KOPT-K1 (cell line): ENCODE measurements at regions not wholly inside any gene's neighbourhood (a gene's known extent, or its start where the extent isn't known, plus 50 kb on each side); places are given as distances from the start of the nearest gene placed in this dataset.
"Not testable (repeated sequence)": the region's sequence is repeated elsewhere in the genome, so short reads cannot be mapped to it uniquely, and the experiment has no call there.

ENCODE experiments used
- H3K27ac ChIP-seq: fragments of 200-600 bp; sonication (generic); 2 replicates; pipeline ENCODE4 v1.5.1; 2016; ENCODE audit warnings: antibody characterized with exemption, mild to moderate bottlenecking, low read depth, low read length; ENCODE audit not compliant: poor library complexity, severe bottlenecking
- H3K36me3 ChIP-seq: fragments of 200-600 bp; sonication (generic); 2 replicates; pipeline ENCODE4 v1.5.1; 2017; ENCODE audit warnings: antibody characterized with exemption, mild to moderate bottlenecking, low read length, moderate library complexity; ENCODE audit not compliant: insufficient read depth
- H3K9me3 ChIP-seq: fragments of 200-600 bp; sonication (generic); 2 replicates; pipeline ENCODE4 v1.5.1; 2017; ENCODE audit warnings: antibody characterized with exemption, low read length, mild to moderate bottlenecking; ENCODE audit not compliant: insufficient read depth, poor library complexity, severe bottlenecking

DNA sequence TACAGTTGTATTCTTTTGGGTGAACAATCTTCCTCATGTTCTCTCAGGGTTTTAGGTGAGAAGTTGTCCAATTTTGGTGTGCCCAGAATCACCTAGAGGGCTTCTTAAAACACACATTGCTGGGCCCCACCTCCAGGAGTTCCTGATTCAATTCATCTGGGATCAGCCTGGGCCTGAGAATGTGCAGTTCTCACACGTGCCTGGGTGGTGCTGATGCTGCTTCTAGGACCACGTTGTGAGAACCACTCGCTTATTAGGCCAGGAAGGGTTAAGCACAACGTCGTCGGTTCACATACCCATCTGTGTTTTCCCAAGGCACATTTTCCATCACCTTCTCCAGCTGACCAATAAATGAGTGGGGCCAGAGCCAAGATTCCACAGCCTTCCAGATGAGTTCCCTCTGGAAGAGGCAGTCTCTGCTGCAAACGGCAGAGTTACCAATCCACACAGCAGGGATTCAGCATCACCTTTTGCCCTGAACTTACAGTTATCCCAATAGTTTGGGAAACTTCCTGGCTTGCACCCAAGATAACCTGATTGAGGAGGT, 277.7 kb upstream of the HNRNPA3 start:
- no peak overlapping the region for H3K27ac ChIP-seq
- H3K9me3 ChIP-seq: no peaks in the 10 kb centered on the region
- H3K36me3 ChIP-seq: no peaks in the 10 kb centered on the region

GRCh38 chr2:176935543-176936102, 277.0 kb upstream of the HNRNPA3 start:
- Histone ChIP-seq H3K27ac (no peak overlapping the region), H3K9me3 (no peaks in the 10 kb centered on the region)

DNA sequence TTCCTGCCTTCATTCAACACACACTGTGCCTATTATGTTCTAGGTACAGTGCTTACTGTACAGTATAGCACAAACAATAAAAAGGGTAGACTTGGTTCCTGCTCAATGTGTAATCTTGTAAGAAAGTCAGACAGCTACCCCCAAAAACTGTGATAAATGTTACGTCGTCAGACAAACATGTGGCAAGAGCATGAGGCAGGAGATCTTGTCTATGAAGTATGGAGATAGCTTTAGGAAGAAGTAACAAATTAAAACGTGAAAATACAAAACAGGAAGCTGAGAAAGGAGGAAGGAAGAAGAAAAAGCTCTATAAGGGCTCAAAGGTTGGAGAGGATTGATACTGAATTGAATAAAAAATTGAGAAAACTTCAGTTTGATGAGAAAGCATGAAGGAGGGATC, 276.2 kb upstream of the HNRNPA3 start:
- H3K27ac ChIP-seq: no peak overlapping the region
- no peaks in the 10 kb centered on the region for H3K9me3 ChIP-seq
- no peaks in the 10 kb centered on the region for H3K36me3 ChIP-seq

More at GRCh38 chr2:176935543-176936102, 277.0 kb upstream of the HNRNPA3 start:
- no peaks in the 10 kb centered on the region for H3K36me3 ChIP-seq

GRCh38 chr2:176944998-176945397, 267.6 kb upstream of the HNRNPA3 start:
- H3K27ac ChIP-seq: no peak overlapping the region
- H3K36me3 ChIP-seq: no peaks in the 10 kb centered on the region
- no peaks in the 10 kb centered on the region for H3K9me3 ChIP-seq

GRCh38 chr2:176947754-176948153, 264.8 kb upstream of the HNRNPA3 start:
- Histone ChIP-seq H3K9me3 (no peaks in the 10 kb centered on the region), H3K27ac (no peak overlapping the region), H3K36me3 (no peaks in the 10 kb centered on the region)

DNA sequence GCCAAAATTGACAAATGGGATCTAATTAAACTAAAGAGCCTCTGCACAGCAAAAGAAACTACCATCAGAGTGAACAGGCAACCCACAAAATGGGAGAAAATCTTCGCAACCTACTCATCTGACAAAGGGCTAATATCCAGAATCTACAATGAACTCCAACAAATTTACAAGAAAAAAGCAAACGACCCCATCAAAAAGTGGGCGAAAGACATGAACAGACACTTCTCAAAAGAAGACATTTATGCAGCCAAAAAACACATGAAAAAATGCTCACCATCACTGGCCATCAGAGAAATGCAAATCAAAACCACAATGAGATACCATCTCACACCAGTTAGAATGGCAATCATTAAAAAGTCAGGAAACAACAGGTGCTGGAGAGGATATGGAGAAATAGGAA, 261.4 kb upstream of the HNRNPA3 start:
- H3K36me3 ChIP-seq, H3K27ac ChIP-seq, H3K9me3 ChIP-seq: not testable (repeated sequence)

DNA sequence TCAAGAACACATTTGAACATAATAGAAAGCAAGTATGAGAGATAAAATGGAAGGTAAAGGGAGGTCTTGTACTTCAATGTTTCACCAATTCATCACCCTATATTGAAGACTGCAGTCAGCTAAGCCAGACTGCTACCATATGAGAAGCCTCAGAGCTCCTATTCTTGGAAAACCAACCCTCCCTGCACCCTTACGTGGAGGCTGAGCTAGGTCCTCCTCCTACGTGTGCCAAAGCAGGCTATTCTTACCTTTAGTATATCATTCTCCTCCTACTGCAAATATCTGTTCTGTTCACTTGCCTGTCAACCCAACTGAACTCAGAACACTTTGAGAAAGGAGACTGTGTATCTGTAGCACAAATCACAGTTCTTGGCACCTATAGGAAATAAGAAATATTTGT, 255.8 kb upstream of the HNRNPA3 start:
- H3K27ac ChIP-seq: no peak overlapping the region
- no peaks in the 10 kb centered on the region for H3K36me3 ChIP-seq
- no peaks in the 10 kb centered on the region for H3K9me3 ChIP-seq

DNA sequence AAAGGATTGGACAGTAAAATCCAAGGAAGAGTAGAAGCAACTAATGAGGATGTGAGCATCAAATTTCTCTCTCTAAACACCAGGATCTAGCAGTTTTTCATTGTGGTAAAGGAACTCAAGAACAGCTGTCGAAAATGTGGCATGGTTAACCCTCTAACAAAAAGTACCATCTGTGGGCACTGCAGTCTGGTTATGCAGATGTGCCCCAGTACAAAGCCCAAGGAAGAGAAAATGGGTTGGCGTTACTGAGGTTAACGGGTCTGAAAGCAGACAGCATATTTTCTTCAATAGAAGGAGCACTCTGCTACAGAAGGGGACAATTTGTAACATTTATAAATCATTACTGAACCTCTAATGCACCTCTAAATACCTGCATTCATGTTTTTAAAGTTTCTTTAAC, 253.0 kb upstream of the HNRNPA3 start:
- Histone ChIP-seq H3K27ac (no peak overlapping the region), H3K9me3 (no peaks in the 10 kb centered on the region)

GRCh38 chr2:176960061-176960460, 252.5 kb upstream of the HNRNPA3 start:
- Histone ChIP-seq H3K9me3 (no peaks in the 10 kb centered on the region), H3K36me3 (no peaks in the 10 kb centered on the region), H3K27ac (no peak overlapping the region)

More for the DNA sequence above, 253.0 kb upstream of the HNRNPA3 start:
- H3K36me3 ChIP-seq: no peaks in the 10 kb centered on the region

GRCh38 chr2:176960736-176961520, 251.7 kb upstream of the HNRNPA3 start:
- no peak overlapping the region for H3K27ac ChIP-seq
- H3K36me3 ChIP-seq: no peaks in the 10 kb centered on the region
- no peaks in the 10 kb centered on the region for H3K9me3 ChIP-seq

DNA sequence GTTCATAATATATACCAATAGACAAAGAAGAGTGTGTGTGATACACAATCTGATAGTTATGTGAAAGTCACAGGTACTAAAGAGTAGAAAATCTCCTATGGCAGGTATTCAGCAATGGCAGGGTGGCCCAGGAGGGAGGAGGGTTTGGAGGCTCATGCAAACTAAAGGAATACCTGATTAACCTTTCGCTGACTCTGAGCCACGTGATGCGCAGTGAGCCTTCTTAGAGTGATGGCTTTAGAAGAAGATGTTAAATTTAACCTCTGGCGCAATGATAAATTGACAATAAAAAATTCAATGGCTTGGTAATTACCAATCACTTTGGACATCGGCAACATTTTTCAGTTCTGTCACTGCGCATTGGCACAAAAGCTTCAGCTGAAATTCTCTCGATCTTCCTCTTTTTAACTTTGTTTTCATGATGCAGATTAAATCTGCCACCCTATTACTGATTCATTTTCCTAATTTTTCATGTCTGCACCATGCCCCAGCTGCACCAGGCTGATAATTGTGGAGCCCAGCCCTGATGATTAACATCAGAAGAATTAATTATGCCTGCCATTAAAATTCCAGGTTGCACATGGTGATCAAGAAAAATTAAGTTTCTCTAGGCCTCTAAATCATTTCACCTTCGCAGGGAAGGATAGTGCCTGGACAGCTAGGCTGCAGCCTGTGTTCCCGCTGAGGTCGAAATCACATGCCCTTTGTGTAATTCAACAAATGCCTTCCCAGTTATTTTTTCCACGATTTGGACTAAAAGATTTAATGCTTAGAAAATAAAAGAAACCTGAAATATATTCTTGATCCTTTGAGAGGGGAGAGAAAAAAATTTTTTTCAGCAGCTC, 250.6 kb upstream of the HNRNPA3 start:
- H3K9me3 ChIP-seq: no peaks in the 10 kb centered on the region
- H3K27ac ChIP-seq: no peak overlapping the region
- no peaks in the 10 kb centered on the region for H3K36me3 ChIP-seq

- H3K27ac ChIP-seq: no peak overlapping the region
- no peaks in the 10 kb centered on the region for H3K36me3 ChIP-seq
- H3K9me3 ChIP-seq: no peaks in the 10 kb centered on the region
Measured at GRCh38 chr2:176963568-176964287, 248.9 kb upstream of the HNRNPA3 start.

DNA sequence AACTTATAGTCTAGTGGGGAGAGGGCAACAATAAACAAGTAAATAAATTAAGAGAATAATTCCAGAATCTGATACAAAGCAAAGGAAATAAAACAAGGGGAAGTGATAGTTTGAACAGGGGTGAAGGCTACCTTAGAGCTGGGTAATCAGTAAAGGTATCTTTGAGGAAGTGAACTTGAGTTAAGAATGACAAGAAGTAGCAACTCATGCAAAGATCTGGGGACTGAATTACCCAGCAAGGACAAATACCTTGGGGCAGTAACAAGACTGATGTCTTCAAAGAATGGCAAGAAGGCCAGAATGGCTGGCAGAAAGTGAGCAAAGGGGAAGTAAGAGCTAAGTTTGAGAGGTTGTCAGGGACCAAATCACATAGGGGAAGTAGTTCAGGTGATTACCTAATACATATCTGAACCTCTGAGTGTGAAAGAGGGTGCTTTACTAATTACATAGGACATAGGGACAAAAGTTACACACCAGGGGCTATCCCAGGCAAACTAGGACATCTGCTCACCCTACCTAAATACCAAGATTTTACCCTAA, 244.6 kb upstream of the HNRNPA3 start:
- Histone ChIP-seq H3K9me3 (no peaks in the 10 kb centered on the region), H3K36me3 (no peaks in the 10 kb centered on the region), H3K27ac (no peak overlapping the region)

DNA sequence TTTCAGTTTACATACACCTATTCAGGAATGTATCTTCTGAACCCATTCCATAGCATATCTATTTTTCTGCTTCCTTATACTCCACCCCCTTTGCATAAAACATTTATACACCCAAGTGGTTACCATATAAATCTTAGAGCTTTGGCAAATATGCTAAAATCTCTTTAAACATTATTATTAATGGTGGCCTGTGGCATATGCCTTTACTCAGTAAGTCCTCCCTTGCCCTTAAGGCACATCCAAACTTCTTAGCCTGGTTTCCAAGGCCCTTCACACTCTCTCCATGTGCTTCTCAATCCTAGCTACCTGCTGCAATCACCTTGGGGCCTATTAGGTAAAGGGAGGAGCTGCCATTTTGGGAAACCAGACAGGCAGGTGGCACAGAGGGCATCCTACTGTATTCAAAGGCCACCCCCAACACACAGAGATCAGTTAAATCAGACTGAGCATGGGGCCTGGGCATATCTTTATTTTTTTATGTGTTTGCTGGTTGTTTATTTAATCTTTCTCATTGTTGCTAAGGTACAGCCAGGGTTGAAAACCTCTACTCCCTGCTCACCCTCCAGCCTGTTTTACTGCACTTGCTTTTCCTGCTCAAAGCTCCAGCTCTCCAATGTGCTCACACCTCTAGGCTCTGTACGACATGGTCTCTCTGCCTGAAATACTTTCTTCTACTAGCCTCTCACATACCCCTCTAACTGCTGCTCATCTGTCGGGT, 242.8 kb upstream of the HNRNPA3 start:
- Histone ChIP-seq H3K36me3 (no peaks in the 10 kb centered on the region), H3K9me3 (no peaks in the 10 kb centered on the region), H3K27ac (no peak overlapping the region)
